ENCODE measurements at regions not wholly inside any gene's neighbourhood (a gene's known extent, or its start where the extent isn't known, plus 50 kb on each side); places are given as distances from the start of the nearest gene placed in this dataset.

GRCh38 chr15:95601525-95601924 lies 729.0 kb upstream of the NR2F2 start (continued):
- TF ChIP-seq ZNF462 (CRISPR knock-in tag; IDR thresholded peaks at IDR 0.05) = no peak
- no peak for TF ChIP-seq POLR2AphosphoS5 (IDR thresholded peaks at IDR 0.05; ENCODE audit: low read depth)
- TF ChIP-seq, protein P1, sequence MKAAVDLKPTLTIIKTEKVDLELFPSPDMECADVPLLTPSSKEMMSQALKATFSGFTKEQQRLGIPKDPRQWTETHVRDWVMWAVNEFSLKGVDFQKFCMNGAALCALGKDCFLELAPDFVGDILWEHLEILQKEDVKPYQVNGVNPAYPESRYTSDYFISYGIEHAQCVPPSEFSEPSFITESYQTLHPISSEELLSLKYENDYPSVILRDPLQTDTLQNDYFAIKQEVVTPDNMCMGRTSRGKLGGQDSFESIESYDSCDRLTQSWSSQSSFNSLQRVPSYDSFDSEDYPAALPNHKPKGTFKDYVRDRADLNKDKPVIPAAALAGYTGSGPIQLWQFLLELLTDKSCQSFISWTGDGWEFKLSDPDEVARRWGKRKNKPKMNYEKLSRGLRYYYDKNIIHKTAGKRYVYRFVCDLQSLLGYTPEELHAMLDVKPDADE (IDR thresholded peaks at IDR 0.05) = no peak
- TF ChIP-seq NANOG (IDR thresholded peaks at IDR 0.05; ENCODE audit: borderline replicate concordance) = no peak
- TF ChIP-seq EZH2 (IDR thresholded peaks at IDR 0.05; ENCODE audit: low read depth, unreplicated experiment) = no peak
- no peak for TF ChIP-seq ZNF114 (CRISPR knock-in tag; IDR thresholded peaks at IDR 0.05)
- no peak for TF ChIP-seq CREB1 (CRISPR knock-in tag; IDR thresholded peaks at IDR 0.05; ENCODE audit: low read depth)

- Histone ChIP-seq H4K20me1 (replicated peaks; ENCODE audit: insufficient read depth) (no peaks in the 10 kb centered on the region), H3K9me2 (ENCODE audit: insufficient read depth) (peaks cover 8% of the 10 kb centered on the region; the same call in 1 of the 2 replicates), H3K36me3 (ENCODE audit: insufficient read depth) (no peaks in the 10 kb centered on the region), H2AFZ (no peak overlapping the region), H3K27ac (ENCODE audit: low read depth) (no peak overlapping the region), H3K4me1 (ENCODE audit: insufficient read depth) (peaks cover 8% of the 10 kb centered on the region), H3K27me3 (ENCODE audit: insufficient read depth) (no peaks in the 10 kb centered on the region), H3K4me2 (no peak overlapping the region), H3K79me2 (replicated peaks; ENCODE audit: insufficient read depth) (no peaks in the 10 kb centered on the region), H3F3A (replicated peaks; ENCODE audit: low read depth) (no peaks in the 10 kb centered on the region), H3K4me3 (no peak overlapping the region)
- no peak for TF ChIP-seq EZH2 (IDR thresholded peaks at IDR 0.05; ENCODE audit: low read depth, unreplicated experiment)
- TF ChIP-seq, protein P2, sequence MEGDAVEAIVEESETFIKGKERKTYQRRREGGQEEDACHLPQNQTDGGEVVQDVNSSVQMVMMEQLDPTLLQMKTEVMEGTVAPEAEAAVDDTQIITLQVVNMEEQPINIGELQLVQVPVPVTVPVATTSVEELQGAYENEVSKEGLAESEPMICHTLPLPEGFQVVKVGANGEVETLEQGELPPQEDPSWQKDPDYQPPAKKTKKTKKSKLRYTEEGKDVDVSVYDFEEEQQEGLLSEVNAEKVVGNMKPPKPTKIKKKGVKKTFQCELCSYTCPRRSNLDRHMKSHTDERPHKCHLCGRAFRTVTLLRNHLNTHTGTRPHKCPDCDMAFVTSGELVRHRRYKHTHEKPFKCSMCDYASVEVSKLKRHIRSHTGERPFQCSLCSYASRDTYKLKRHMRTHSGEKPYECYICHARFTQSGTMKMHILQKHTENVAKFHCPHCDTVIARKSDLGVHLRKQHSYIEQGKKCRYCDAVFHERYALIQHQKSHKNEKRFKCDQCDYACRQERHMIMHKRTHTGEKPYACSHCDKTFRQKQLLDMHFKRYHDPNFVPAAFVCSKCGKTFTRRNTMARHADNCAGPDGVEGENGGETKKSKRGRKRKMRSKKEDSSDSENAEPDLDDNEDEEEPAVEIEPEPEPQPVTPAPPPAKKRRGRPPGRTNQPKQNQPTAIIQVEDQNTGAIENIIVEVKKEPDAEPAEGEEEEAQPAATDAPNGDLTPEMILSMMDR (conservative IDR thresholded peaks at IDR 0.05; ENCODE audit: low read depth in 2 of 2) = no peak
- TF ChIP-seq POLR2AphosphoS5 (IDR thresholded peaks at IDR 0.05; ENCODE audit: low read depth) = no peak
- TF ChIP-seq, protein P1 (IDR thresholded peaks at IDR 0.05) = no peak
- TF ChIP-seq NANOG (IDR thresholded peaks at IDR 0.05; ENCODE audit: borderline replicate concordance) = no peak
- no peak for TF ChIP-seq ZNF114 (CRISPR knock-in tag; IDR thresholded peaks at IDR 0.05)
- TF ChIP-seq JUNB (IDR thresholded peaks at IDR 0.05; ENCODE audit: unreplicated experiment) = no peak
- TF ChIP-seq, protein P3, sequence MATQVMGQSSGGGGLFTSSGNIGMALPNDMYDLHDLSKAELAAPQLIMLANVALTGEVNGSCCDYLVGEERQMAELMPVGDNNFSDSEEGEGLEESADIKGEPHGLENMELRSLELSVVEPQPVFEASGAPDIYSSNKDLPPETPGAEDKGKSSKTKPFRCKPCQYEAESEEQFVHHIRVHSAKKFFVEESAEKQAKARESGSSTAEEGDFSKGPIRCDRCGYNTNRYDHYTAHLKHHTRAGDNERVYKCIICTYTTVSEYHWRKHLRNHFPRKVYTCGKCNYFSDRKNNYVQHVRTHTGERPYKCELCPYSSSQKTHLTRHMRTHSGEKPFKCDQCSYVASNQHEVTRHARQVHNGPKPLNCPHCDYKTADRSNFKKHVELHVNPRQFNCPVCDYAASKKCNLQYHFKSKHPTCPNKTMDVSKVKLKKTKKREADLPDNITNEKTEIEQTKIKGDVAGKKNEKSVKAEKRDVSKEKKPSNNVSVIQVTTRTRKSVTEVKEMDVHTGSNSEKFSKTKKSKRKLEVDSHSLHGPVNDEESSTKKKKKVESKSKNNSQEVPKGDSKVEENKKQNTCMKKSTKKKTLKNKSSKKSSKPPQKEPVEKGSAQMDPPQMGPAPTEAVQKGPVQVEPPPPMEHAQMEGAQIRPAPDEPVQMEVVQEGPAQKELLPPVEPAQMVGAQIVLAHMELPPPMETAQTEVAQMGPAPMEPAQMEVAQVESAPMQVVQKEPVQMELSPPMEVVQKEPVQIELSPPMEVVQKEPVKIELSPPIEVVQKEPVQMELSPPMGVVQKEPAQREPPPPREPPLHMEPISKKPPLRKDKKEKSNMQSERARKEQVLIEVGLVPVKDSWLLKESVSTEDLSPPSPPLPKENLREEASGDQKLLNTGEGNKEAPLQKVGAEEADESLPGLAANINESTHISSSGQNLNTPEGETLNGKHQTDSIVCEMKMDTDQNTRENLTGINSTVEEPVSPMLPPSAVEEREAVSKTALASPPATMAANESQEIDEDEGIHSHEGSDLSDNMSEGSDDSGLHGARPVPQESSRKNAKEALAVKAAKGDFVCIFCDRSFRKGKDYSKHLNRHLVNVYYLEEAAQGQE (IDR thresholded peaks at IDR 0.05; ENCODE audit: unreplicated experiment) = no peak
- ATAC-seq (no peak), DNase-seq (ENCODE audit: low spot score) (no peak)
- H3K27ac Mint-ChIP-seq = 0 out of 2 replicates have a peak overlapping the region, but pooled peaks have one; percentile 13
- H3K4me1 Mint-ChIP-seq = peaks cover 9% of the 10 kb centered on the region; the same call in 2 of the 3 replicates
- H3K27me3 Mint-ChIP-seq (ENCODE audit: insufficient read depth, low read depth, poor library complexity) = no peaks in the 10 kb centered on the region
- H3K9me3 Mint-ChIP-seq = no peaks in the 10 kb centered on the region
- H3K4me3 Mint-ChIP-seq = no peak overlapping the region
- H3K36me3 Mint-ChIP-seq (ENCODE audit: low read depth) = 0 out of 3 replicates have a peak, but pooled peaks cover 7% of the 10 kb centered on the region
These were observed 726.7 kb upstream of the NR2F2 start for GRCh38 chr15:95603802-95604201.
